NT2/D1 (cell line): ENCODE measurements at regions not wholly inside any gene's neighbourhood (a gene's known extent, or its start where the extent isn't known, plus 50 kb on each side); places are given as distances from the start of the nearest gene placed in this dataset.

Experiments
- YY1 ChIP-seq: IDR thresholded peaks from 2 replicates; pipeline ENCODE4 v1.6.1; 2011; ENCODE audit not compliant: insufficient read length, insufficient read depth
- ZNF274 ChIP-seq: IDR thresholded peaks from 2 replicates; pipeline ENCODE4 v1.6.1; 2011; ENCODE audit warnings: mild to moderate bottlenecking, low read depth, low read length

- TF ChIP-seq YY1 (no peak), ZNF274 (no peak)
Measured at GRCh38 chr12:107474639-107475539, 210.7 kb upstream of the PWP1 start.
